ENCODE measurements at regions not wholly inside any gene's neighbourhood (a gene's known extent, or its start where the extent isn't known, plus 50 kb on each side); places are given as distances from the start of the nearest gene placed in this dataset.

DNA sequence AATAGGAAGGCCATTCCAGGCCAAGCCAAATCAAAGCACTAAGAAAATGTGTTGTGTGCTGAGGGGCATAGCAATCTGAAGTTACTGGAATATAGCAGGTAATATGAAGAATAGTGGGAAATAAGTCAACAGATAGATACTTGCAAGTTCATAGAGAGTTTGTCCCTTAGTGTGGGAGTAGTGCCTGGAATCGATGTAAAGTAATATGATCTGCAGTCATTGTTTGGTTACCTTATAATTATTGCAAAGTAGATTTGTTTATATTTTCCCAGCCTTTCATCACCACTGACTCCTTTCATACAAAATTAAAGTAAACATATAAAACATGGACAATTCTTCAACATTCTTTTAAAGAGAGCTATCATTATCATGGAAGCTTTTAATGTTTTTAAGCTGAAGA is 420.9 kb upstream of the NECTIN3 start:
- no peak for DNase-seq
- Histone ChIP-seq H3K4me3 (ENCODE audit: low read depth, low read length) (no peak overlapping the region), H3K4me1 (no peaks in the 10 kb centered on the region), H3K27me3 (no peaks in the 10 kb centered on the region), H3K36me3 (no peaks in the 10 kb centered on the region), H3K9me3 (no peaks in the 10 kb centered on the region)
- TF ChIP-seq, protein P1, sequence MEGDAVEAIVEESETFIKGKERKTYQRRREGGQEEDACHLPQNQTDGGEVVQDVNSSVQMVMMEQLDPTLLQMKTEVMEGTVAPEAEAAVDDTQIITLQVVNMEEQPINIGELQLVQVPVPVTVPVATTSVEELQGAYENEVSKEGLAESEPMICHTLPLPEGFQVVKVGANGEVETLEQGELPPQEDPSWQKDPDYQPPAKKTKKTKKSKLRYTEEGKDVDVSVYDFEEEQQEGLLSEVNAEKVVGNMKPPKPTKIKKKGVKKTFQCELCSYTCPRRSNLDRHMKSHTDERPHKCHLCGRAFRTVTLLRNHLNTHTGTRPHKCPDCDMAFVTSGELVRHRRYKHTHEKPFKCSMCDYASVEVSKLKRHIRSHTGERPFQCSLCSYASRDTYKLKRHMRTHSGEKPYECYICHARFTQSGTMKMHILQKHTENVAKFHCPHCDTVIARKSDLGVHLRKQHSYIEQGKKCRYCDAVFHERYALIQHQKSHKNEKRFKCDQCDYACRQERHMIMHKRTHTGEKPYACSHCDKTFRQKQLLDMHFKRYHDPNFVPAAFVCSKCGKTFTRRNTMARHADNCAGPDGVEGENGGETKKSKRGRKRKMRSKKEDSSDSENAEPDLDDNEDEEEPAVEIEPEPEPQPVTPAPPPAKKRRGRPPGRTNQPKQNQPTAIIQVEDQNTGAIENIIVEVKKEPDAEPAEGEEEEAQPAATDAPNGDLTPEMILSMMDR (IDR thresholded peaks at IDR 0.05; ENCODE audit: low read depth, low read length): no peak

DNA sequence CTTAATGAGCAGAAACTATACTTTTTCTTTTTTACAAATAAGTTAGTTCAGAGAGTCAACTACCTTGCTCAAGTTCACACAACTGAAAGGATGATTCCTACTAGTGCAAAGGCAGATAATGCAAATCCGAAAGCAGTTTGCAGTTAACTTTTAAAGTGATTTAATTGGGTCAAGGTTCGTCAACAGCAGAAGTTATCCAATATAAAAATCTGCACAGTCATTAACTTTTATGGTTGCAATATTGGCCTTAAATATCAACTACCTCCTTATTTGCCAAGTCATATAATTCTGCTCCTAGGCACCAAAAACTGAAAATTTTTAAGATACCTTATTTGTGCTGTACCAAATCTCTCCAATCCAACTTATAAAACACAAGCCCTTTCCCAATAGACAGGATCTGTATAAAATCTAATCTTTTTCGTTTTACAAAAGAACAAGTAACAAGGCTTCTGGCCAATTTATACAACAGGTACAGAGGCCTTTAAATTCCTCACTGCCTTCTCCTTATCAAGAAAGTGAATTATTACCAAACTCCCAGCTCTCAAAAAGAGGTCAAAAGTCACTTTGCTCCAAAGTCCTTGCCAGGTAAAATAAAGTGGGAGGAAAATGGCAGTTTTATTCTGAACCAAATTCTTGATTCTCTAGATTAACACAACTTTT is 416.6 kb upstream of the NECTIN3 start:
- TF ChIP-seq, protein P1 (IDR thresholded peaks at IDR 0.05; ENCODE audit: low read depth, low read length): no peak
- no peak for DNase-seq
- Histone ChIP-seq H3K9me3 (no peaks in the 10 kb centered on the region), H3K27me3 (no peaks in the 10 kb centered on the region), H3K4me1 (no peaks in the 10 kb centered on the region), H3K36me3 (no peaks in the 10 kb centered on the region), H3K4me3 (ENCODE audit: low read depth, low read length) (no peak overlapping the region)

DNA sequence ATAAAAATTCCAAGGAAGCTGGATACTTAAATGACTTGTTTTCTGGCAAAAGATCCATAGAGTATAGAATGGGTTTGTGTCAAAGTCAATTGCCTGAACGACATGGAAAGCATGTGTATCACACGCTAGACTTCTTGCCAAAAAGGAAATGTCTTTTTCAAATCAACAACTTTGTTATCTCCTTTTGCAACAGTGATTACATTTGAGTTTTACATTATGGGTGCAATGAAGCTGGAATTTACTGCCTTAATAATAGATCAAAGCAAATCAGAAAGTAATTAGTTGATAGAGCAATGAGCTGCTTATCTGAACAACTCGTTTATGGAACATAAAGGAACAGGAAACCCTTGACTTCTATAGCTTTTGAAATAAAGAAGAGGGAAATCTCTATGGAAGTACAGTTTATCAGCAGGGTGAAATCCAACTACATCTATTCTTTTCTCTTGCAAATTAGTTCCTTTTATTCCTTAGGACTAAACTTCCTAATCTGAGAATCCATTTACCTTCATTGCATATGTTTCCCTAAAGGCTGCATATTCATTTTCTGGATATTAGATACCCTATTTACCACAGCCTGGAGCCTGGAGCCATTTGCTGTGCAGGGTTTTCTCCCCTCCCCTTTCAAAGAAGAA is 415.1 kb upstream of the NECTIN3 start:
- TF ChIP-seq, protein P1 (IDR thresholded peaks at IDR 0.05; ENCODE audit: low read depth, low read length): no peak
- Histone ChIP-seq H3K4me1 (no peaks in the 10 kb centered on the region), H3K9me3 (no peaks in the 10 kb centered on the region), H3K4me3 (ENCODE audit: low read depth, low read length) (no peak overlapping the region), H3K36me3 (no peaks in the 10 kb centered on the region), H3K27me3 (no peaks in the 10 kb centered on the region)
- DNase-seq: no peak

DNA sequence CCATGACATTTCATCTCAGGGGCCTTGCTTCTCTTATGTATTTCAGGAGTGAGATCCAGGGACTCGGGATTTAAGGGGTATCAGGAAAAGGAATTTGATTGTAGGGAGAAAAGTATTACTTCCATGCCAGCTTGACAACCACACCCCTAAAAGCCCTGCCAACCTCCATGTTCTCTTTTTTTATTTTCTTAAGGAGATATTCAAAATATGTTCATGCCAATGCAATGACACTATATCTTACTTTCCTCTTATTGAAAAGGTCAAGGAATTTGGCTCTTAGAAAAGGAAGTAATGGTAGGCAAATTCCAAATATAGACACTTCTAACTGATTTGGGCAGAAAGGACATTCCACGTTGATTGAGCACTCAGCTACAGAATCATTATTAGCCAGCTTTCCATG is 407.5 kb upstream of the NECTIN3 start:
- Histone ChIP-seq H3K4me1 (no peaks in the 10 kb centered on the region; the same call in 1 of the 2 replicates), H3K36me3 (no peaks in the 10 kb centered on the region), H3K9me3 (no peaks in the 10 kb centered on the region), H3K27me3 (no peaks in the 10 kb centered on the region), H3K4me3 (ENCODE audit: low read depth, low read length) (no peak overlapping the region)
- TF ChIP-seq, protein P1 (IDR thresholded peaks at IDR 0.05; ENCODE audit: low read depth, low read length): no peak
- no peak for DNase-seq

DNA sequence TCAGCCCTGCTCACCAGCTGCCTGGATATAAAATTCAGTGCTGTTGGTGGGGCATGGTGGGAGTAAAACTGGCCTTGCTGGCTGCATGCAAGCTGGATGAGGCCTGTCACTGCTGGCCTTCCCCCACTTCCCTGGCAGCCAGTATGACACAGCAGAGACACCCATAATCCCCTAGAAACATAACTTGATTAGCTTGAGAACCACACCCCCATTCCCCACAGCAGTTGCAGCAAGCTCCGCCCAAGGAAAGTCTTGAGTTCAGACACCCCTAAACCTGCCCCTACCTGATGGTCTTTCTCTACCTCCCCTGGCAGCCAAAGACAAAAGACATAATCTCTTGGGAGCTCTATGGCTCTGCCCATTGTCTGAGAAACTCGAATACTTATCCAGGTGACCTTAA is 405.1 kb upstream of the NECTIN3 start:
- DNase-seq: no peak
- H3K4me1 ChIP-seq: no peaks in the 10 kb centered on the region; the same call in 1 of the 2 replicates
- H3K9me3 ChIP-seq: no peaks in the 10 kb centered on the region; the same call in 1 of the 2 replicates
- TF ChIP-seq, protein P1 (IDR thresholded peaks at IDR 0.05; ENCODE audit: low read depth, low read length): no peak
- H3K27me3 ChIP-seq: no peaks in the 10 kb centered on the region
- no peaks in the 10 kb centered on the region for H3K36me3 ChIP-seq
- no peak overlapping the region for H3K4me3 ChIP-seq (ENCODE audit: low read depth, low read length)

DNA sequence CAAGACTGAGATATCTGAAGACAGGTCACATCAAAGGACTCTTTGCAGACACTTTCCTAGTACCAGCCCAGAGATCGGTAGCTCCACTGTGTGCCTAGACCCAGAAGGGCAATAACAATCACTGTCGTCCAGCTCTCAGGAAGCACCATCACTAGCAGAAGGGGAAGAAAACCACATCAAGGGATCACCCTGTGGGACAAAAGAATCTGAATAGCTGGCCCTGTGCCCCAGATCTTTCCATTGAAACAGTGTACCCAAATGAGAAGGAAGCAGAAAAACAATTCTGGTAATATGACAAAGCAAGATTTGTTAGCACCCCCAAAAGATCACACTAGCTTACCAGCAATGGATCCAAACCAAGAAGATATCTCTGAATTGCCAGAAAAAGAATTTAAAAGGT is 404.4 kb upstream of the NECTIN3 start:
- H3K36me3 ChIP-seq: no peaks in the 10 kb centered on the region
- no peaks in the 10 kb centered on the region; the same call in 1 of the 2 replicates for H3K9me3 ChIP-seq
- no peak overlapping the region for H3K4me3 ChIP-seq (ENCODE audit: low read depth, low read length)
- H3K27me3 ChIP-seq: no peaks in the 10 kb centered on the region
- no peak for DNase-seq
- H3K4me1 ChIP-seq: no peaks in the 10 kb centered on the region; the same call in 1 of the 2 replicates
- TF ChIP-seq, protein P1 (IDR thresholded peaks at IDR 0.05; ENCODE audit: low read depth, low read length): no peak

Measured in BE2C (cell line).